C4-2B (cell line): ENCODE measurements at regions not wholly inside any gene's neighbourhood (a gene's known extent, or its start where the extent isn't known, plus 50 kb on each side); places are given as distances from the start of the nearest gene placed in this dataset.

Experiments used
- ZFX ChIP-seq: fragments of 450-650 bp; IDR thresholded peaks from 2 replicates; pipeline ENCODE4 v1.6.1; 2017
- TF ChIP-seq, protein P1 (sequence below): fragments of 450-650 bp; conservative IDR thresholded peaks from 2 replicates; pipeline ENCODE4 v1.5.1; 2017; ENCODE audit warnings: mild to moderate bottlenecking

DNA sequence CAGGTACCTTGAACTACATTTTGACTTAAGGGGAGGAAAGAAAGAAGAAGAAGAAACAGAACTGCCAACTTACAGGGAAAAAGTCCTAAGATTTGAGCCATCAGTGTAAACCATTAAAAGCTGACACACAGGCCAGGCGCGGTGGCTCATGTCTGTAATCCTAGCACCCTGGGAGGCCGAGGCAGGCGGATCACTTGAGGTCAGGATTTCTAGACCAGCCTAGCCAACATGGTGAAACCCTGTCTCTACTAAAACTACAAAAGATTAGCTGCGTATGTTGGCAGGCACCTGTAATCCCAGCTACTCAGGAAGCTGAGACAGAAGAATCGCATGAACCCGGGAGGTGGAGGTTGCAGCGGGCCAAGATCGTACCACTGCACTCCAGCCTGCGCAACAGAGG lies 389.7 kb upstream of the FAM241A start:
- TF ChIP-seq, protein P1, sequence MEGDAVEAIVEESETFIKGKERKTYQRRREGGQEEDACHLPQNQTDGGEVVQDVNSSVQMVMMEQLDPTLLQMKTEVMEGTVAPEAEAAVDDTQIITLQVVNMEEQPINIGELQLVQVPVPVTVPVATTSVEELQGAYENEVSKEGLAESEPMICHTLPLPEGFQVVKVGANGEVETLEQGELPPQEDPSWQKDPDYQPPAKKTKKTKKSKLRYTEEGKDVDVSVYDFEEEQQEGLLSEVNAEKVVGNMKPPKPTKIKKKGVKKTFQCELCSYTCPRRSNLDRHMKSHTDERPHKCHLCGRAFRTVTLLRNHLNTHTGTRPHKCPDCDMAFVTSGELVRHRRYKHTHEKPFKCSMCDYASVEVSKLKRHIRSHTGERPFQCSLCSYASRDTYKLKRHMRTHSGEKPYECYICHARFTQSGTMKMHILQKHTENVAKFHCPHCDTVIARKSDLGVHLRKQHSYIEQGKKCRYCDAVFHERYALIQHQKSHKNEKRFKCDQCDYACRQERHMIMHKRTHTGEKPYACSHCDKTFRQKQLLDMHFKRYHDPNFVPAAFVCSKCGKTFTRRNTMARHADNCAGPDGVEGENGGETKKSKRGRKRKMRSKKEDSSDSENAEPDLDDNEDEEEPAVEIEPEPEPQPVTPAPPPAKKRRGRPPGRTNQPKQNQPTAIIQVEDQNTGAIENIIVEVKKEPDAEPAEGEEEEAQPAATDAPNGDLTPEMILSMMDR = no peak
- no peak for TF ChIP-seq ZFX
